Endothelial cell of umbilical vein (primary cell): ENCODE measurements at regions not wholly inside any gene's neighbourhood (a gene's known extent, or its start where the extent isn't known, plus 50 kb on each side); places are given as distances from the start of the nearest gene placed in this dataset.

Experiments used
- BruUV-seq: library from RNA; stranded (reverse); fragments of 400-500 nt; replicated peaks from 2 replicates; lab custom pipeline; 2021; lab: Mats Ljungman, UMichigan
- CTCF ChIA-PET: fragments of 300-600, 350-600 bp; sonication (Branson Sonifier 250); formaldehyde crosslinking; loops from one replicate; lab custom pipeline; 2021; ENCODE audit warnings: antibody characterized with exemption, inconsistent platforms; lab: Charles Lee
- POLR2A ChIA-PET: fragments of 300-600, 350-600 bp; sonication (Branson Sonifier 250); formaldehyde crosslinking; loops from one replicate; lab custom pipeline; 2021; ENCODE audit warnings: antibody characterized with exemption, inconsistent platforms; lab: Charles Lee
- DNase-seq: peaks from one replicate; pipeline ENCODE4 v3.0.0-alpha.2; 2011; ENCODE audit warnings: low read depth, low spot score
- FAIRE-seq: peaks from 2 replicates; lab custom pipeline; 2011; peaks lifted over from hg19 to GRCh38; lab: Jason Lieb, UNC
- H2AFZ ChIP-seq: 2 replicates; pipeline ENCODE4 v1.6.0; 2012; ENCODE audit warnings: low read depth, low read length, control low read depth, inconsistent platforms
- H3K27ac ChIP-seq: 2 replicates; pipeline ENCODE4 v1.5.1; 2011; ENCODE audit warnings: low read depth, mild to moderate bottlenecking, control low read depth, low read length, moderate library complexity; ENCODE audit not compliant: insufficient read depth
- H3K27me3 ChIP-seq, 2 experiments: 2 replicates each; pipeline versions ENCODE4 v1.6.0 to v1.6.1; 2011; ENCODE audit warnings: low read length in 2 of 2, mixed read lengths in 1 of 2; ENCODE audit not compliant: control insufficient read depth in 2 of 2, insufficient read depth in 2 of 2
- H3K36me3 ChIP-seq, 2 experiments: 2 replicates in 1 of 2; 3 replicates in 1 of 2; pipeline ENCODE4 v1.5.1; 2011; ENCODE audit warnings: low read length in 2 of 2, mild to moderate bottlenecking in 1 of 2, moderate library complexity in 1 of 2; ENCODE audit not compliant: control insufficient read depth in 2 of 2, insufficient read depth in 2 of 2; ENCODE audit errors: extremely low read depth in 1 of 2
- H3K4me1 ChIP-seq: 3 replicates; pipeline ENCODE4 v1.5.1; 2011; ENCODE audit warnings: mild to moderate bottlenecking, low read length; ENCODE audit not compliant: control insufficient read depth, insufficient read depth; ENCODE audit errors: extremely low read depth
- H3K4me2 ChIP-seq: 2 replicates; pipeline ENCODE4 v1.6.1; 2011; ENCODE audit warnings: low read length, control low read depth, mixed read lengths; ENCODE audit not compliant: insufficient read depth
- H3K4me3 ChIP-seq, 3 experiments: fragments of 200-600 bp in 1 of 3; sonication (generic), shearing (Covaris generic) in 1 of 3; replicated peaks in 1 of 3; 2 replicates each; pipeline ENCODE4 v1.5.1; 2011 to 2016; ENCODE audit warnings: control low read depth in 3 of 3, low read length in 3 of 3, mild to moderate bottlenecking in 2 of 3, inconsistent platforms in 1 of 3, low read depth in 1 of 3, moderate library complexity in 1 of 3; ENCODE audit not compliant: insufficient read depth in 1 of 3
- H3K79me2 ChIP-seq: 2 replicates; pipeline ENCODE4 v1.6.0; 2012; ENCODE audit warnings: low read length, inconsistent platforms; ENCODE audit not compliant: control insufficient read depth, insufficient read depth
- H3K9ac ChIP-seq: replicated peaks from 2 replicates; pipeline ENCODE3; 2011; ENCODE audit warnings: low read length, control low read depth; ENCODE audit not compliant: insufficient read depth; ENCODE audit errors: extremely low read depth
- H3K9me1 ChIP-seq: replicated peaks from 3 replicates; pipeline ENCODE4 v1.6.0; 2011; ENCODE audit warnings: mild to moderate bottlenecking, low read length; ENCODE audit not compliant: control insufficient read depth, insufficient read depth; ENCODE audit errors: extremely low read depth
- H3K9me3 ChIP-seq: replicated peaks from 2 replicates; pipeline ENCODE4 v1.5.1; 2012; ENCODE audit warnings: low read length, inconsistent platforms; ENCODE audit not compliant: control insufficient read depth, insufficient read depth
- H4K20me1 ChIP-seq: replicated peaks from 2 replicates; pipeline ENCODE3; 2011; ENCODE audit warnings: mild to moderate bottlenecking, low read length; ENCODE audit not compliant: control insufficient read depth, insufficient read depth; ENCODE audit errors: extremely low read depth
- EZH2 ChIP-seq: IDR thresholded peaks from 2 replicates; pipeline ENCODE4 v1.6.1; 2012; ENCODE audit warnings: borderline replicate concordance, low read depth, mild to moderate bottlenecking, moderate library complexity, low read length, inconsistent platforms; ENCODE audit not compliant: severe bottlenecking
- FOS ChIP-seq: IDR thresholded peaks from 2 replicates; pipeline ENCODE4 v1.6.1; 2011; ENCODE audit warnings: mild to moderate bottlenecking, low read length, moderate library complexity, borderline replicate concordance; ENCODE audit not compliant: insufficient read depth
- GATA2 ChIP-seq: IDR thresholded peaks from 2 replicates; pipeline ENCODE4 v1.7.0; 2011; ENCODE audit warnings: low read depth, mild to moderate bottlenecking, moderate library complexity, mixed read lengths, low read length; ENCODE audit not compliant: insufficient read length, insufficient read depth
- JUN ChIP-seq: IDR thresholded peaks from 2 replicates; pipeline ENCODE4 v1.6.1; 2011; ENCODE audit warnings: borderline replicate concordance, low read depth; ENCODE audit not compliant: insufficient read length, insufficient read depth
- MYC ChIP-seq: IDR thresholded peaks from one replicate; pipeline ENCODE4 v1.6.1; 2011; ENCODE audit warnings: mild to moderate bottlenecking, low read depth, low read length
- POLR2A ChIP-seq: IDR thresholded peaks from 2 replicates; pipeline ENCODE4 v1.6.1; 2012; ENCODE audit warnings: low read depth, mild to moderate bottlenecking, control low read depth, low read length
- POLR2AphosphoS5 ChIP-seq: IDR thresholded peaks from 2 replicates; pipeline ENCODE4 v1.6.1; 2012; ENCODE audit warnings: low read depth, mild to moderate bottlenecking, control low read depth, low read length, moderate library complexity; ENCODE audit not compliant: insufficient read depth
- dilution Hi-C: fragments of 300-500 bp; cut with MboI; formaldehyde crosslinking; loops from one replicate; pipeline ENCODE4 v1.15.0; 2019; ENCODE audit warnings: low sequenced_read_pairs; ENCODE audit not compliant: extremely low pct_ligation_motif_present
- intact Hi-C: fragments of 100-400 bp; cut with micrococcal nuclease; formaldehyde crosslinking; loops from one replicate; pipeline ENCODE4 v1.10.0; 2022
- TF ChIP-seq, protein P1 (sequence below), 2 donors: IDR thresholded peaks; 1 replicate in 1 of 2; 2 replicates in 1 of 2; pipeline ENCODE4 v1.5.1; 2011; ENCODE audit warnings: low read length in 2 of 2, mild to moderate bottlenecking in 2 of 2, moderate library complexity in 2 of 2, control low read depth in 1 of 2, inconsistent platforms in 1 of 2, low read depth in 1 of 2; ENCODE audit not compliant: insufficient read depth in 1 of 2; ENCODE audit errors: extremely low read depth in 1 of 2
- TF ChIP-seq, protein P2 (sequence below): IDR thresholded peaks from 2 replicates; pipeline ENCODE4 v1.6.1; 2011; ENCODE audit not compliant: insufficient read depth, insufficient read length

DNA sequence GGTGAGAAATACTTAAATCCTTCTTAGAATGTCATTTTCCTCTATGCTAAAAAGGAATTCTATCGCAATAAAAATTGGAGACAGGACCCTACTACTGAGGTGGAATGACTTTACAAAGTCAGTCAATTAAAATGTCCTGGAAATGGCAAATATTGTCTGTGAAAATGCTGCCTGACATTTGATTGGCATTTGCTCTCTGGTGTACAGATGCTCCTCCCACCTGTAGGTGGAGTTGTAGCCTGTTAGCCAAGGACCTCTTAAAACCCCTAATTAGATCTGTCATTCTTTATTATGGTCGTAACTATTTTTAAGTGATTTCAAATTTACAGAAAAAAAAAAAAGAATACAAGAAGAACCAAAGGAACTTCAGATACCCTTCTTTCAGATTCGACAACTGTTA lies 393.1 kb upstream of the KLHL29 start:
- Histone ChIP-seq H3K4me2 (no peak overlapping the region), H3K9me1 (no peaks in the 10 kb centered on the region), H4K20me1 (no peaks in the 10 kb centered on the region), H3K9me3 (peaks cover 2% of the 10 kb centered on the region), H3K27ac (no peak overlapping the region), H2AFZ (no peak overlapping the region), H3K9ac (no peak overlapping the region), H3K4me1 (no peaks in the 10 kb centered on the region), H3K4me3 (no peak overlapping the region), H3K27me3 (no peaks in the 10 kb centered on the region), H3K36me3 (no peaks in the 10 kb centered on the region), H3K79me2 (no peaks in the 10 kb centered on the region)
- TF ChIP-seq, protein P1, sequence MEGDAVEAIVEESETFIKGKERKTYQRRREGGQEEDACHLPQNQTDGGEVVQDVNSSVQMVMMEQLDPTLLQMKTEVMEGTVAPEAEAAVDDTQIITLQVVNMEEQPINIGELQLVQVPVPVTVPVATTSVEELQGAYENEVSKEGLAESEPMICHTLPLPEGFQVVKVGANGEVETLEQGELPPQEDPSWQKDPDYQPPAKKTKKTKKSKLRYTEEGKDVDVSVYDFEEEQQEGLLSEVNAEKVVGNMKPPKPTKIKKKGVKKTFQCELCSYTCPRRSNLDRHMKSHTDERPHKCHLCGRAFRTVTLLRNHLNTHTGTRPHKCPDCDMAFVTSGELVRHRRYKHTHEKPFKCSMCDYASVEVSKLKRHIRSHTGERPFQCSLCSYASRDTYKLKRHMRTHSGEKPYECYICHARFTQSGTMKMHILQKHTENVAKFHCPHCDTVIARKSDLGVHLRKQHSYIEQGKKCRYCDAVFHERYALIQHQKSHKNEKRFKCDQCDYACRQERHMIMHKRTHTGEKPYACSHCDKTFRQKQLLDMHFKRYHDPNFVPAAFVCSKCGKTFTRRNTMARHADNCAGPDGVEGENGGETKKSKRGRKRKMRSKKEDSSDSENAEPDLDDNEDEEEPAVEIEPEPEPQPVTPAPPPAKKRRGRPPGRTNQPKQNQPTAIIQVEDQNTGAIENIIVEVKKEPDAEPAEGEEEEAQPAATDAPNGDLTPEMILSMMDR (IDR thresholded peaks at IDR 0.05; ENCODE audit: extremely low read depth in 1 of 2, insufficient read depth in 1 of 2, low read depth in 1 of 2, low read length in 2 of 2) = no peak
- TF ChIP-seq FOS (no peak), POLR2AphosphoS5 (no peak), EZH2 (no peak), POLR2A (no peak), JUN (no peak), MYC (no peak), GATA2 (no peak)
- TF ChIP-seq, protein P2, sequence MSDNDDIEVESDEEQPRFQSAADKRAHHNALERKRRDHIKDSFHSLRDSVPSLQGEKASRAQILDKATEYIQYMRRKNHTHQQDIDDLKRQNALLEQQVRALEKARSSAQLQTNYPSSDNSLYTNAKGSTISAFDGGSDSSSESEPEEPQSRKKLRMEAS = no peak
- intact Hi-C loops = no loop called here
- ChIA-PET POLR2A (no interaction called here), CTCF (no interaction called here)
- DNase-seq = no peak
- dilution Hi-C loops = no loop called here
- BruUV-seq = no TSS peak
- FAIRE-seq = no peak
